Suppressor macrophage treated with lipopolysaccharide for 1 hour (primary cell): ENCODE measurements at regions not wholly inside any gene's neighbourhood (a gene's known extent, or its start where the extent isn't known, plus 50 kb on each side); places are given as distances from the start of the nearest gene placed in this dataset.

Experiments used
- DNase-seq, 3 donors: peaks; one replicate each; pipeline ENCODE4 v3.0.0-alpha.2; 2020 to 2022

- no peak for DNase-seq
These were observed 83.6 kb upstream of the MYL10 start for GRCh38 chr7:101712652-101713051.

DNA sequence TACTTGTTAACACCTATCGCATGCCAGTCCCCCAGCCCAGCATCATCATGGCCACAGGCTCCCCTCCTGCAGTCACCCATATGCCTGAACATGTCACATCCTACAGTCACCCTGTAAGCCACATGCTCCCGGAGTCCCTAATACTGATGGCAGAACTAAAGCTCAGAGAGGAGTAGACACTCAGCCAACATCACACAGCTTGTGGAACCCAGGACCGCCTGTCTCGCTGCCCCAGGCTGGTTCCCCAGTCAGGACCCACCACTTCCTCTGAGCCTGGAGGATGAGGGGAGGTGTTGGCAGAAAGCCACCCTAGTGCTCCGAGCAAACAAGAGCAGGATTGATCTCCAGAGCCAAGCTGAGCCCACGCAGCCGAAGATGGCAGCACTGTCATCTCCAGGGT, 85.0 kb upstream of the MYL10 start:
- DNase-seq: no peak

GRCh38 chr7:101717628-101718357, 88.7 kb upstream of the MYL10 start:
- DNase-seq: peak; percentile 95 to 99 (median 98)

DNA sequence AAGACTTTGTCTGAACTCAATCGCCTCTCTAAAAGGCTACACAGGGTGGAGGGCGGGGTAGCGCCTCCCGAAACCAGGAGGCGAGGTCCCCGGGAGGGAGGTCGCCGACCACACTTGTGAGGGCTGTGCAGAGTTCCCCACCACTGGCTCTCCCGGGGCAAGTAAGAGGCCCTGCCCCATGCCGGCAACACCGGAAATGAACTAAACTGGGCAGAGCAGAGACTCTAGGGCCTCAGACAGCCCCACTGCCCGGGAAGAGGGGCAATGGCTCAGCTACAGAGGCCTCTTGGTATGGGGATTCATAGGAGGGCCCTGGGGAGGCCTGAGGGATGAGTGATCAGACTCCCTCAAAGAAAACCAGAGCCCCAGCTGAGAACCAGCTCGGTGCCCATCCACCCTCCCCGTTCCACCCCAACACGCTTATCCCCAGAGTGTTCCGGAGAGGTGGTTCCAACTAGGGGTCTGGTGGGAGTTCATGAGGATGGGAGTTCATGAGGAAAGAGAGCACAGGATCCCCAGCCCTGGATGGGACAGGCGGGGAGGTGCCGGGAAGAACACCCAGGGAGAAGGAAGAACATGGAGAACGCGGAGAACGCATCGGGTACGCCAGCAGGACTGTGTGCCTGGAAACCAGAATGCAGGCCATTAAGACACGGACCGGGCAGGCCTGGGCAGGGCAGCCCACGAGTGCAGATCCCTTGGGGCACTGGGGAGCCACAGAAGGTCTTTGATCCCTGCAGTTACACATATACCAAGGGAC, 89.4 kb upstream of the MYL10 start:
- peak; percentile 64 to 71 (median 65) for DNase-seq

DNA sequence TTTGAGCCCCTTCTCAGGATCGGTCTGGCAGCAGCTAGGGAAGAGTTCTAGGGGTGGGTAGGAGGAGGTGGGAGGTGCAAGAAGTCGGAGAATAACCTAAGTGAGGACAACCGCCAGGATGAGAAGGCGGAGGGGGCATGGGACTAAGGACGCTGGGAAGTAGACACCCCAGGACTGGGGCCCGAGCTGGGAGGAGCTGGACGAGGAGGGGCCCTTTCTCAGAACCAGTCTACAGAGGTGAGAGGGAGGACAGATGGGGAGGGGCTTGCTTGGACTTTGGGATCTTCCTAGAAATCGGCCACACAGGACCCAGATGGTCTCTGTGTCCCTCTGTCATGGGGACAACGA, 90.0 kb upstream of the MYL10 start:
- DNase-seq: no peak

DNA sequence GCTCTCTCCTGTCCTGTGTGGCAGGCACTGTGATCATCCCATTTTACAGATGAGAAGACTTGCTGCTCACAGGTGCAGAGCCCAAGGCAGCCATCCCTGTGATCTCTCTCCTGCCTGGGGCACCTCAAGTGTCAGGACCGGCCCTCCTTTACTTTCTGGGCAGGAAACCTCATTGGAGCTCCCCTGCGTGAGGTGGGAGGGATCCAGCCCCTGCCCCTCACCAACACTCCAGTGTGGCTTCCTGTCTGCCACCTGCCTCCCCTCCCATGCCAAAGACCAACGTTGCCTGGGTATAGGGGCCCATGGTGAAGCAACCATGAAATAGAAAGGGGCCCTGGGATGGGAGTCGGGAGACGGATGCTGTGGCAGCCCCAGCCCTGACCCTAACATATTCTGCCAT, 91.2 kb upstream of the MYL10 start:
- no peak for DNase-seq

GRCh38 chr7:101722247-101722646, 93.2 kb upstream of the MYL10 start:
- no peak for DNase-seq

DNA sequence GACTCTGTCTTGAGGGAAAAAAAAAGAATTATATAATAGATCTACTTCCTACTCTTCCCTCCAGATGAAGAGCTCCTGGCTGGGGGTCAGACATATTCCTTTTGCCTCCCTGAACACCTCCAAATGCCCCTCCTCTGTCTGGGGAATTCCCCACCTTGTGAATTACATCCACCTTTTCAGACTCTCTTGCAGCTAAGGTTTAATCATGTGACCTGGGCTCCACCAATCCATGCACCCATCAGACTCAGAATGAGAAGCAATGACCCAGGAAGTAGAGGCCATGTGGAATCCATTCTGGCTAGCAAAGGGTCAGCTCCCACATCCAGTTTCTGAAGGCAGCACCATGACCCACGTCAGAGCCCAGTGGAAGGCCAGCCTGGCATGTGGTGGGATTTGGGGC, 93.6 kb upstream of the CUX1 start:
- DNase-seq: no peak

- no peak for DNase-seq
These were observed 92.5 kb upstream of the CUX1 start for GRCh38 chr7:101724957-101725356.

DNA sequence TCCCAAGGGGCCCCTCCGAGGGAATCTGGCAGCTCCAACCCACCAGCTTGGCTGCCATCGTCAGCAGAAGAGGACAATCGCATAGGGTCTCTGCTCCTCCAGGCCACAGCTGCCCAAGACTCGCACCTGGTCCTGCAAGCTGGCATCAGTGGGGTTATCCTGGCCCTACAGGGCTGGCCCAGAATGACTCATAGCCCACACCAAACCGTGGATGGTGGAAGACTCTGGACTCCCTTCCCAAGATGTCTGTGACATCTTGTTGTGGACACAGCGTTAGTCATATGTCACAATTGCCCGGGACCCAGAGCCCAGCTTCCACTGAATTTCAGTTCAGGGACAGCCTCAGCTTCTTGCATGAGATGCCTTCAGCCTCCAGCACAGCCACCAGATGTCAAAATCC, 91.5 kb upstream of the CUX1 start:
- peak in 2 of 3 donors; percentile 31 to 33 for DNase-seq

DNA sequence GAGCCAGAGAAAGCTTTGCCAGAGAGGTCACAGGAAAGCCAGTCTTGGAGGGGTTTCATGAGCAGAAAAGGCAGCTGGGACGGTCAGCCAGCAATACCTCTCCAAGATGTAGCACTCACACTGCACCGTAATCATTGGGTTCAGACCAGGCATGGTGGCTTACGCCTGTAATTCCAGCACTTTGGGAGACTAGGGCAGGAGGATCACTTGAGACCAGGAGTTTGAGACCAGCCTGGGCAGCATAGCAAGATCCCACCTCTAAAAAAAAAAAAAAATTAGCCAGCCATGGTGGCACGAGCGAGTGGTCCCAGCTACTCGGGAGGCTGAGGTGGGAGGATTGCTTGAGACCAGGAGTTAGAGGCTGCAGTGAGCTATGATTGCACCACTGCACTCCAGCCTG, 90.2 kb upstream of the CUX1 start:
- DNase-seq: no peak

GRCh38 chr7:101728128-101728527, 89.3 kb upstream of the CUX1 start:
- DNase-seq: no peak

DNA sequence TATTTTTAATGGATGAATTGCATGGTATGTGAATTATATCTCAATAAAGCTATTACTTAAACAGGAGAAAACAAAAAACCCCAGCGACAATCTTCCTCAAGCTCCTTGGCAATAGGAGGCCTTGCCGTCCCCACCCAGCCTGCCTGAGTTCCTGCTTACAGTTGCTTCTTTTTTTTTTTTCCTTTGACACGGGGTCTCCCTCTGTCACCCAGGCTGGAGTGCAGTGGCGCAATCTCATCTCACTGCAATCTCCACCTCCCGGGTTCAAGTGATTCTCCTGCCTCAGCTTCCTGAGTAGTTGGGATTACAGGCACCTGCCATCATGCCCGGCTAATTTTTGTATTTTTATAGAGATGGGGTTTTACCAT, 88.6 kb upstream of the CUX1 start:
- DNase-seq: peak; percentile 62 to 82 (median 64)

DNA sequence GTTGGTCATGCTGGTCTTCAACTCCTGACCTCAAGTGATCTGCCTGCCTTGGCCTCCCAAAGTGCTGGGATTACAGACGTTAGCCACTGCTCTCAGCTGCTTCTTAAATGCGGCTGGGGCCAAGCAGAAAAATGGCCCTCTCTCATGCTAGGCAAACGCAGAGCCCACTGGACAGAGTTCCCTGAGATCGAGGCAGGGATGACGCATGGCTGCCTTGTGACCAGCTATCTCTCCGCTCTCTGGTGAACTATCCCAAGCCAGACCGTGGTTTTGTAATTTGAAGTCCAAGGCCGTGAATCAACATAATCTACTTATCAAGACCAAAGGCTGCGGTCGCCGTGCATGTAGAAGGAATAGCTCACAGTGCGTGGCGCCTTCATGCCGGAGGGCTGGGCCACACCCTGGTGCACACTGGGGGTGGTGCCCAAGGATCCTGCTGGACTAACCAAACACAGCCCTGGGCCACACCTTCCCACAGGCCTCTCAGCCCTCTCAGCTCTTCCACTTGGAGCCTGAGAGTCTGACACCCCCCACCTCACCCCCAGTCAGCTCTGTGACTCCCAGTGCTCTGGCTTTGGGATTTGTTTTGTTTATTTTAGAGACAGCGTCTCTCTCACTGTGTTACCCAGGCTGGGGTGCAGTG, 88.1 kb upstream of the CUX1 start:
- peak; percentile 45 to 70 (median 66) for DNase-seq

GRCh38 chr7:101731502-101732084, 85.8 kb upstream of the CUX1 start:
- no peak for DNase-seq

GRCh38 chr7:101733713-101734475, 83.5 kb upstream of the CUX1 start:
- peak; percentile 58 to 77 (median 66) for DNase-seq

- peak in 1 of 3 donors; percentile 24 for DNase-seq
These were observed 81.3 kb upstream of the CUX1 start for GRCh38 chr7:101736084-101736483.

GRCh38 chr7:101739775-101740398, 77.5 kb upstream of the CUX1 start:
- DNase-seq: no peak

DNA sequence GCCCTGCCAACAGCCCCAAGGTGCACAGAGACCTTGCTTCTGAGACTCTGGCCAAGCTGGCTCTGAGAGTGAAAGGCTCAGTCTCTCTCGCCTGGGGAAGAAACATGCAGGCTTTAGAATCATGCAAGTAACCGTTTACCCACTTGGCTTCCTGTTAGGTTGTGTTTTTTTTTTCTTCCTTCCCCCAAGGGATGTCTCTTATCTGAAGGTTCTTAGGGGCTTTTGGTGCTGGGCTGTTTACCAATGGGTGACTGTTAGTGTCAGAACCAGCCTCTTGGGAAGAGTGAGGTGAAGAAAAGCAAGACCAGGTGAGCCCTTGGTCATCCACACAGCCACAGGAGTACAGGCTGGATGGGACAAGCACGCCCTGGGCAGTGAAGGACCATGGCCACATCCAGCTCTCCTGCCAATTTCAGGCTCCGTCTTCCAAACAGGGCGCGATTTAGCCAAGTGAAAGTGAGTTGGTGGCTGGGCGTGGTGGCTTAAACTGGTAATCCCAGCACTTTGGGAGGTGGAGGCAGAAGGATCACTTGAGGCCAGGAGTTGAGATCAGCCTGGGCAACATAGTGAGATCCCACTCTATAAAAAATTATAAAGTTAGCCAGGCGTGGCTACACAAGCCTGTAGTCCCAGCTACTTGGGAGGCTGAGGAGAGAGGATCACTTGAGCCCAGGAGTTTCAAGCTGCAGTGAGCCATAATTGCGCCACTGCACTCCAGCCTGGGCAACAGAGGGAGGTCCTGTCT, 76.3 kb upstream of the CUX1 start:
- DNase-seq: peak in 1 of 3 donors; percentile 20

GRCh38 chr7:101743241-101743994, 74.0 kb upstream of the CUX1 start:
- DNase-seq: peak; percentile 52 to 76 (median 67)

DNA sequence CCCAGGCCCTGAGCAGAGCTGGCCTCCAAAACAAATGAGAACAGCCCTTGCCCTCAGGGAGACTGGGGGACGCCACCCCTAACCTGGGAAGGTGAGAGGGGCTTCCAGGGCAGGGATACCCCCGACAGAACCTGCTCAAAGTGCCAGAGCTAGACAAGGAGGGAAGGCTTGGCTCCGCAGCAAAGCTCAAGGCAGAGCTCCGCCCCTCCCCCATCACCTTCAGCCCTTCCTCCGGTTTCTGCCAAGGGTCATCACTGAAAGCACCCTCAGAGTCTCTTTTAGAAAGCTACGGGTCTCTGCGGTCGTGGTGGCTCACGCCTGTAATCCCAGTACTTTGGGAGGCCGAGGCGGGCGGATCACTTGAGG, 73.4 kb upstream of the CUX1 start:
- no peak for DNase-seq
